Liver (tissue), 3 donors: ENCODE measurements at regions not wholly inside any gene's neighbourhood (a gene's known extent, or its start where the extent isn't known, plus 50 kb on each side); places are given as distances from the start of the nearest gene placed in this dataset.

Experiments
- GABPA ChIP-seq, 2 donors: IDR thresholded peaks in 1 of 2; conservative IDR thresholded peaks in 1 of 2; 2 replicates each; pipeline ENCODE4 v1.6.1; 2016; ENCODE audit warnings: antibody characterized with exemption in 2 of 2, mild to moderate bottlenecking in 1 of 2, moderate library complexity in 1 of 2
- RAD21 ChIP-seq, 2 donors: IDR thresholded peaks; 2 replicates each; pipeline ENCODE4 v1.6.1; 2016; ENCODE audit warnings: antibody characterized with exemption in 2 of 2, mild to moderate bottlenecking in 2 of 2
- TAF1 ChIP-seq: conservative IDR thresholded peaks from 2 replicates; pipeline ENCODE4 v1.6.1; 2016; ENCODE audit warnings: antibody characterized with exemption, mild to moderate bottlenecking
- YY1 ChIP-seq: IDR thresholded peaks from 2 replicates; pipeline ENCODE4 v1.6.1; 2016; ENCODE audit warnings: antibody characterized with exemption, mild to moderate bottlenecking
- TF ChIP-seq, protein P1 (sequence below): fragments of 150-350 bp; IDR thresholded peaks from 2 replicates; pipeline ENCODE4 v1.5.1; 2017; ENCODE audit warnings: improper control_type of control experiment, low read depth, low read length; ENCODE audit not compliant: missing input control
- TF ChIP-seq, protein P2 (sequence below): IDR thresholded peaks from 2 replicates; pipeline ENCODE4 v1.6.1; 2016; ENCODE audit warnings: antibody characterized with exemption, mild to moderate bottlenecking
- donor health status: healthy.
- donor health status: healthy.

- no peak for TF ChIP-seq TAF1
- peak in 1 of 2 donors; percentile 48 for TF ChIP-seq RAD21 (IDR thresholded peaks at IDR 0.05)
- TF ChIP-seq, protein P1, sequence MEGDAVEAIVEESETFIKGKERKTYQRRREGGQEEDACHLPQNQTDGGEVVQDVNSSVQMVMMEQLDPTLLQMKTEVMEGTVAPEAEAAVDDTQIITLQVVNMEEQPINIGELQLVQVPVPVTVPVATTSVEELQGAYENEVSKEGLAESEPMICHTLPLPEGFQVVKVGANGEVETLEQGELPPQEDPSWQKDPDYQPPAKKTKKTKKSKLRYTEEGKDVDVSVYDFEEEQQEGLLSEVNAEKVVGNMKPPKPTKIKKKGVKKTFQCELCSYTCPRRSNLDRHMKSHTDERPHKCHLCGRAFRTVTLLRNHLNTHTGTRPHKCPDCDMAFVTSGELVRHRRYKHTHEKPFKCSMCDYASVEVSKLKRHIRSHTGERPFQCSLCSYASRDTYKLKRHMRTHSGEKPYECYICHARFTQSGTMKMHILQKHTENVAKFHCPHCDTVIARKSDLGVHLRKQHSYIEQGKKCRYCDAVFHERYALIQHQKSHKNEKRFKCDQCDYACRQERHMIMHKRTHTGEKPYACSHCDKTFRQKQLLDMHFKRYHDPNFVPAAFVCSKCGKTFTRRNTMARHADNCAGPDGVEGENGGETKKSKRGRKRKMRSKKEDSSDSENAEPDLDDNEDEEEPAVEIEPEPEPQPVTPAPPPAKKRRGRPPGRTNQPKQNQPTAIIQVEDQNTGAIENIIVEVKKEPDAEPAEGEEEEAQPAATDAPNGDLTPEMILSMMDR = no peak
- TF ChIP-seq, protein P2, sequence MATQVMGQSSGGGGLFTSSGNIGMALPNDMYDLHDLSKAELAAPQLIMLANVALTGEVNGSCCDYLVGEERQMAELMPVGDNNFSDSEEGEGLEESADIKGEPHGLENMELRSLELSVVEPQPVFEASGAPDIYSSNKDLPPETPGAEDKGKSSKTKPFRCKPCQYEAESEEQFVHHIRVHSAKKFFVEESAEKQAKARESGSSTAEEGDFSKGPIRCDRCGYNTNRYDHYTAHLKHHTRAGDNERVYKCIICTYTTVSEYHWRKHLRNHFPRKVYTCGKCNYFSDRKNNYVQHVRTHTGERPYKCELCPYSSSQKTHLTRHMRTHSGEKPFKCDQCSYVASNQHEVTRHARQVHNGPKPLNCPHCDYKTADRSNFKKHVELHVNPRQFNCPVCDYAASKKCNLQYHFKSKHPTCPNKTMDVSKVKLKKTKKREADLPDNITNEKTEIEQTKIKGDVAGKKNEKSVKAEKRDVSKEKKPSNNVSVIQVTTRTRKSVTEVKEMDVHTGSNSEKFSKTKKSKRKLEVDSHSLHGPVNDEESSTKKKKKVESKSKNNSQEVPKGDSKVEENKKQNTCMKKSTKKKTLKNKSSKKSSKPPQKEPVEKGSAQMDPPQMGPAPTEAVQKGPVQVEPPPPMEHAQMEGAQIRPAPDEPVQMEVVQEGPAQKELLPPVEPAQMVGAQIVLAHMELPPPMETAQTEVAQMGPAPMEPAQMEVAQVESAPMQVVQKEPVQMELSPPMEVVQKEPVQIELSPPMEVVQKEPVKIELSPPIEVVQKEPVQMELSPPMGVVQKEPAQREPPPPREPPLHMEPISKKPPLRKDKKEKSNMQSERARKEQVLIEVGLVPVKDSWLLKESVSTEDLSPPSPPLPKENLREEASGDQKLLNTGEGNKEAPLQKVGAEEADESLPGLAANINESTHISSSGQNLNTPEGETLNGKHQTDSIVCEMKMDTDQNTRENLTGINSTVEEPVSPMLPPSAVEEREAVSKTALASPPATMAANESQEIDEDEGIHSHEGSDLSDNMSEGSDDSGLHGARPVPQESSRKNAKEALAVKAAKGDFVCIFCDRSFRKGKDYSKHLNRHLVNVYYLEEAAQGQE = no peak
- peak; percentile 33 to 75 for TF ChIP-seq GABPA (IDR thresholded peaks at IDR 0.05 in 1 of 2, conservative IDR thresholded peaks at IDR 0.05 in 1 of 2)
- TF ChIP-seq YY1 = peak; percentile 72
Observed at GRCh38 chr7:36045326-36045725, 107.7 kb upstream of the EEPD1 start.
